ENCODE measurements at regions not wholly inside any gene's neighbourhood (a gene's known extent, or its start where the extent isn't known, plus 50 kb on each side); places are given as distances from the start of the nearest gene placed in this dataset.

DNA sequence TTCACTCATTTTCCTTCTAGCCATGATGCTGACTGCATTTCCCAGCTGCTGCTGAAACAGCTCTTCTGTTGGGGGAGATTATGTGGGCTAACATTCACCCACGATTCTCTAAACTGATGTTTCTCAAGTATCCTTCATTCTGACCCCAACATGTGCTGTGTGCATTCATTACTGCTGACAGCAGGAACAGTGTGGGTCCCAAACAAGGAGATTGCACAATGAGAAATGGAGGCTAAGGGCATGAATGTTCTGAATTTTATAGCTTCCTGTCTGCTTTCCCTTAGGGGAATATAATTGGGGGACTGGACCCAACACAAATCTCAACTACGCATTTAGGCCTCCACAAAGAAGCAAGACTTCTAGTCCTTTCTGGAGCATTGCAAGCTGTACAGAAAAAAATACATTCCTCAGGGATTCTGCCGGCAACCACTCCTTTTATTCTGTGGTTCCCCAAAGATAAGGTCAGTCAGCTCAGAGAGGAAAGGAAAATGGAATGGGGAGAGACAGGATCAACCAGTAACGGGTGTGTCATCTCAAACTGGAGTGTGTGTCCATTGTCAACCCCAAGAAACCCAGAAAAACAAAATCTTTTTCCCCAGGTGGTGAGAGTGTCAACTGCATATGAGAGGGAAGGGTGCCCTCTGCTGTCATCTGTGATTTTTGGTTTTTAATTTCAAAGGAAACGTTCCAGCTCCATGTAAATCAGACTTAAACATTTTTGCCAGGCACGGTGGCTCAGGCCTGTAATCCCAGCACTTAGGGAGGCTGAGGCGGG, 81.5 kb upstream of the EGFL6 start:
- no peak for TF ChIP-seq EZH2 (IDR thresholded peaks at IDR 0.05; ENCODE audit: low read length, missing control alignments)
- TF ChIP-seq, protein P1, sequence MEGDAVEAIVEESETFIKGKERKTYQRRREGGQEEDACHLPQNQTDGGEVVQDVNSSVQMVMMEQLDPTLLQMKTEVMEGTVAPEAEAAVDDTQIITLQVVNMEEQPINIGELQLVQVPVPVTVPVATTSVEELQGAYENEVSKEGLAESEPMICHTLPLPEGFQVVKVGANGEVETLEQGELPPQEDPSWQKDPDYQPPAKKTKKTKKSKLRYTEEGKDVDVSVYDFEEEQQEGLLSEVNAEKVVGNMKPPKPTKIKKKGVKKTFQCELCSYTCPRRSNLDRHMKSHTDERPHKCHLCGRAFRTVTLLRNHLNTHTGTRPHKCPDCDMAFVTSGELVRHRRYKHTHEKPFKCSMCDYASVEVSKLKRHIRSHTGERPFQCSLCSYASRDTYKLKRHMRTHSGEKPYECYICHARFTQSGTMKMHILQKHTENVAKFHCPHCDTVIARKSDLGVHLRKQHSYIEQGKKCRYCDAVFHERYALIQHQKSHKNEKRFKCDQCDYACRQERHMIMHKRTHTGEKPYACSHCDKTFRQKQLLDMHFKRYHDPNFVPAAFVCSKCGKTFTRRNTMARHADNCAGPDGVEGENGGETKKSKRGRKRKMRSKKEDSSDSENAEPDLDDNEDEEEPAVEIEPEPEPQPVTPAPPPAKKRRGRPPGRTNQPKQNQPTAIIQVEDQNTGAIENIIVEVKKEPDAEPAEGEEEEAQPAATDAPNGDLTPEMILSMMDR (conservative IDR thresholded peaks at IDR 0.05 in 1 of 2, IDR thresholded peaks at IDR 0.05 in 1 of 2; ENCODE audit: low read depth in 1 of 2, low read length in 2 of 2) = peak; percentile 45 to 48
- H3K79me2 ChIP-seq (ENCODE audit: control insufficient read depth, insufficient read depth, low read length) = no peaks in the 10 kb centered on the region
- peak overlapping the region; percentile 85 for H3K27ac ChIP-seq (ENCODE audit: insufficient read depth, low read length)
- no peaks in the 10 kb centered on the region for H3K36me3 ChIP-seq (ENCODE audit: control insufficient read depth, insufficient read depth, low read length)
- H3K9me3 ChIP-seq (ENCODE audit: control insufficient read depth, insufficient read depth, low read depth, low read length) = no peaks in the 10 kb centered on the region
- no peak overlapping the region for H3K4me3 ChIP-seq (replicated peaks in 1 of 4; ENCODE audit: control extremely low read depth in 1 of 4, insufficient read depth in 1 of 4, low read depth in 3 of 4, low read length in 4 of 4)
- H3K27me3 ChIP-seq (ENCODE audit: control insufficient read depth, insufficient read depth, low read length) = no peaks in the 10 kb centered on the region
- H2AFZ ChIP-seq (ENCODE audit: low read length) = no peak overlapping the region
- H3K9ac ChIP-seq (ENCODE audit: insufficient read depth, low read length) = peak overlapping the region; percentile 9
- H4K20me1 ChIP-seq (ENCODE audit: control insufficient read depth, extremely low read depth, insufficient read depth, low read length) = no peaks in the 10 kb centered on the region
- peak; percentile 87 to 90 for DNase-seq (ENCODE audit: low read depth in 2 of 2)
- peaks cover 11% of the 10 kb centered on the region for H3K4me1 ChIP-seq (ENCODE audit: control insufficient read depth, extremely low read depth, insufficient read depth, low read length)
- no peak overlapping the region for H3K4me2 ChIP-seq (ENCODE audit: extremely low read depth, insufficient read depth, low read length)

DNA sequence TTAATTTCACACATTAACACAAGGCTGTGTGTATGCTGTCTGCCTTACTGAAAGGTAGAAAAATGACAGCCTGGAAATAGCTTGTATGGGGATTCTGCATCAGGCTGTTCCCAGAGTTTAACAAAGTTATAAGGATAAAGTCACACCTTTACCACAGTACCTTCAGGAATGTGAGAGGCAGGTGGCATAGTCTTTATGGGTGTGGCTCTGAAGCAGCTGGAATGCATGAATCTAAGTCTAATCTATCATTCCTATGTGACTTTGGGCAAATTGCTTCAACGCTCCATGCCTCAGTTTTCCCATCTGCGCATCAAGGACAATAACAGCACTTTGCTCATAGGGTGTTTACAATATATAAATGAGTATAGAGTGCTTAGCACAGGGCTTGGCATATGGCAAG, 84.2 kb upstream of the EGFL6 start:
- Histone ChIP-seq H4K20me1 (ENCODE audit: control insufficient read depth, extremely low read depth, insufficient read depth, low read length) (no peaks in the 10 kb centered on the region), H3K9ac (ENCODE audit: insufficient read depth, low read length) (no peak overlapping the region), H3K9me3 (ENCODE audit: control insufficient read depth, insufficient read depth, low read depth, low read length) (no peaks in the 10 kb centered on the region), H3K4me2 (ENCODE audit: extremely low read depth, insufficient read depth, low read length) (no peak overlapping the region), H3K4me3 (replicated peaks in 1 of 4; ENCODE audit: control extremely low read depth in 1 of 4, insufficient read depth in 1 of 4, low read depth in 3 of 4, low read length in 4 of 4) (no peak overlapping the region), H3K4me1 (ENCODE audit: control insufficient read depth, extremely low read depth, insufficient read depth, low read length) (peaks cover 11% of the 10 kb centered on the region), H3K27ac (ENCODE audit: insufficient read depth, low read length) (no peak overlapping the region), H2AFZ (ENCODE audit: low read length) (no peak overlapping the region), H3K79me2 (ENCODE audit: control insufficient read depth, insufficient read depth, low read length) (no peaks in the 10 kb centered on the region), H3K27me3 (ENCODE audit: control insufficient read depth, insufficient read depth, low read length) (no peaks in the 10 kb centered on the region), H3K36me3 (ENCODE audit: control insufficient read depth, insufficient read depth, low read length) (no peaks in the 10 kb centered on the region)
- no peak for TF ChIP-seq EZH2 (IDR thresholded peaks at IDR 0.05; ENCODE audit: low read length, missing control alignments)
- TF ChIP-seq, protein P1 (conservative IDR thresholded peaks at IDR 0.05 in 1 of 2, IDR thresholded peaks at IDR 0.05 in 1 of 2; ENCODE audit: low read depth in 1 of 2, low read length in 2 of 2) = no peak
- no peak for DNase-seq (ENCODE audit: low read depth in 2 of 2)

DNA sequence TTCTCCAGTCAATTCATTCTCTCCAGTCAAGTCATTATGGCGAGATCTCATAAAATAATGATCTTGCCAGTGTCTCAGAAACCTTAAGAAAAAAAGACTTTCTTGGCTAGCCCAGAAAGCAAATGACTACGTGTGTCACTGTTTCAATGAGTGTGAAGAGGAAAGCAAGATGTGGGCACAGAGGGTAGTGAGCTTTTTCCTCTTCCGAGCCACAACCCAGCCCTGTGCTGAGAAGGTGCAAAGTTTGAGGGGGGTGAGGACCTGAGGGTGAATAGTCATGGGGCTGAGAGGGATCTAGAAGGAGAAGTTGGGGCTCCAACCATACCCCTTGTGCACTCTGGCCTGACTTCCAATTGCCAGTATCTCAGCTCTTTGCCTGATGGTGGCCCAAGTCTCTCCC, 85.6 kb upstream of the EGFL6 start:
- TF ChIP-seq, protein P1 (conservative IDR thresholded peaks at IDR 0.05 in 1 of 2, IDR thresholded peaks at IDR 0.05 in 1 of 2; ENCODE audit: low read depth in 1 of 2, low read length in 2 of 2) = no peak
- no peak for TF ChIP-seq EZH2 (IDR thresholded peaks at IDR 0.05; ENCODE audit: low read length, missing control alignments)
- Histone ChIP-seq H3K4me2 (ENCODE audit: extremely low read depth, insufficient read depth, low read length) (no peak overlapping the region), H3K27ac (ENCODE audit: insufficient read depth, low read length) (no peak overlapping the region), H3K9me3 (ENCODE audit: control insufficient read depth, insufficient read depth, low read depth, low read length) (no peaks in the 10 kb centered on the region), H3K79me2 (ENCODE audit: control insufficient read depth, insufficient read depth, low read length) (no peaks in the 10 kb centered on the region), H3K4me3 (replicated peaks in 1 of 4; ENCODE audit: control extremely low read depth in 1 of 4, insufficient read depth in 1 of 4, low read depth in 3 of 4, low read length in 4 of 4) (no peak overlapping the region), H4K20me1 (ENCODE audit: control insufficient read depth, extremely low read depth, insufficient read depth, low read length) (no peaks in the 10 kb centered on the region), H3K4me1 (ENCODE audit: control insufficient read depth, extremely low read depth, insufficient read depth, low read length) (peaks cover 9% of the 10 kb centered on the region), H3K27me3 (ENCODE audit: control insufficient read depth, insufficient read depth, low read length) (no peaks in the 10 kb centered on the region), H3K36me3 (ENCODE audit: control insufficient read depth, insufficient read depth, low read length) (no peaks in the 10 kb centered on the region), H2AFZ (ENCODE audit: low read length) (no peak overlapping the region), H3K9ac (ENCODE audit: insufficient read depth, low read length) (no peak overlapping the region)
- no peak for DNase-seq (ENCODE audit: low read depth in 2 of 2)
